ENCODE measurements at regions not wholly inside any gene's neighbourhood (a gene's known extent, or its start where the extent isn't known, plus 50 kb on each side); places are given as distances from the start of the nearest gene placed in this dataset.

GRCh38 chr20:62570897-62571668 lies 71.2 kb upstream of the SLCO4A1 start:
- Histone ChIP-seq H3K4me3 (ENCODE audit: low read length) (no peak overlapping the region), H2AFZ (ENCODE audit: low read depth, low read length) (no peak overlapping the region), H3K9me3 (ENCODE audit: insufficient read depth, low read length) (no peaks in the 10 kb centered on the region), H3K4me1 (ENCODE audit: low read length) (peaks cover 3% of the 10 kb centered on the region; the same call in 1 of the 2 replicates), H3K36me3 (replicated peaks; ENCODE audit: low read depth, low read length) (no peaks in the 10 kb centered on the region), H3K9ac (ENCODE audit: low read length) (no peak overlapping the region), H3K79me2 (ENCODE audit: low read length) (no peaks in the 10 kb centered on the region), H3K27ac (ENCODE audit: low read length) (no peak overlapping the region), H4K20me1 (ENCODE audit: insufficient read depth, low read length) (no peaks in the 10 kb centered on the region), H3K4me2 (ENCODE audit: low read length) (no peak overlapping the region), H3K27me3 (ENCODE audit: low read depth, low read length) (peaks cover 16% of the 10 kb centered on the region)
- TF ChIP-seq CTCF (IDR thresholded peaks at IDR 0.05; ENCODE audit: low read depth, low read length), result no peak
- no peak for TF ChIP-seq EZH2phosphoT487 (IDR thresholded peaks at IDR 0.05; ENCODE audit: low read depth)

- H3K79me2 ChIP-seq (ENCODE audit: low read length), result no peaks in the 10 kb centered on the region
- peaks cover 16% of the 10 kb centered on the region for H3K27me3 ChIP-seq (ENCODE audit: low read depth, low read length)
- H3K9me3 ChIP-seq (ENCODE audit: insufficient read depth, low read length), result no peaks in the 10 kb centered on the region
- no peak overlapping the region for H3K9ac ChIP-seq (ENCODE audit: low read length)
- no peaks in the 10 kb centered on the region for H4K20me1 ChIP-seq (ENCODE audit: insufficient read depth, low read length)
- H3K4me3 ChIP-seq (ENCODE audit: low read length), result no peak overlapping the region
- no peaks in the 10 kb centered on the region for H3K36me3 ChIP-seq (replicated peaks; ENCODE audit: low read depth, low read length)
- H2AFZ ChIP-seq (ENCODE audit: low read depth, low read length), result no peak overlapping the region
- no peak overlapping the region for H3K27ac ChIP-seq (ENCODE audit: low read length)
- no peak for TF ChIP-seq EZH2phosphoT487 (IDR thresholded peaks at IDR 0.05; ENCODE audit: low read depth)
- peak; percentile 10; the same call in 1 of the 2 replicates for TF ChIP-seq CTCF (IDR thresholded peaks at IDR 0.05; ENCODE audit: low read depth, low read length)
- no peak overlapping the region for H3K4me2 ChIP-seq (ENCODE audit: low read length)
- peaks cover 3% of the 10 kb centered on the region; the same call in 1 of the 2 replicates for H3K4me1 ChIP-seq (ENCODE audit: low read length)
Measured at GRCh38 chr20:62571669-62572344, 70.5 kb upstream of the SLCO4A1 start.

- Histone ChIP-seq H2AFZ (ENCODE audit: low read depth, low read length) (no peak overlapping the region), H3K27ac (ENCODE audit: low read length) (no peak overlapping the region), H3K27me3 (ENCODE audit: low read depth, low read length) (peaks cover 21% of the 10 kb centered on the region)
Measured at GRCh38 chr20:62572980-62573379, 69.3 kb upstream of the SLCO4A1 start.

GRCh38 chr20:62573817-62574216 lies 68.5 kb upstream of the SLCO4A1 start:
- H3K4me1 ChIP-seq (ENCODE audit: low read length), result peaks cover 3% of the 10 kb centered on the region; the same call in 1 of the 2 replicates
- H3K9me3 ChIP-seq (ENCODE audit: insufficient read depth, low read length), result no peaks in the 10 kb centered on the region
- H3K9ac ChIP-seq (ENCODE audit: low read length), result no peak overlapping the region
- H3K4me3 ChIP-seq (ENCODE audit: low read length), result no peak overlapping the region
- H3K4me2 ChIP-seq (ENCODE audit: low read length), result no peak overlapping the region
- no peak for TF ChIP-seq EZH2phosphoT487 (IDR thresholded peaks at IDR 0.05; ENCODE audit: low read depth)
- no peak for TF ChIP-seq CTCF (IDR thresholded peaks at IDR 0.05; ENCODE audit: low read depth, low read length)
- H3K36me3 ChIP-seq (replicated peaks; ENCODE audit: low read depth, low read length), result no peaks in the 10 kb centered on the region
- H3K79me2 ChIP-seq (ENCODE audit: low read length), result no peaks in the 10 kb centered on the region
- H2AFZ ChIP-seq (ENCODE audit: low read depth, low read length), result no peak overlapping the region
- no peaks in the 10 kb centered on the region for H4K20me1 ChIP-seq (ENCODE audit: insufficient read depth, low read length)
- no peak overlapping the region for H3K27ac ChIP-seq (ENCODE audit: low read length)
- H3K27me3 ChIP-seq (ENCODE audit: low read depth, low read length), result peaks cover 26% of the 10 kb centered on the region

More at GRCh38 chr20:62572980-62573379, 69.3 kb upstream of the SLCO4A1 start:
- Histone ChIP-seq H3K9ac (ENCODE audit: low read length) (no peak overlapping the region), H3K4me3 (ENCODE audit: low read length) (no peak overlapping the region), H4K20me1 (ENCODE audit: insufficient read depth, low read length) (no peaks in the 10 kb centered on the region), H3K79me2 (ENCODE audit: low read length) (no peaks in the 10 kb centered on the region), H3K4me2 (ENCODE audit: low read length) (no peak overlapping the region), H3K36me3 (replicated peaks; ENCODE audit: low read depth, low read length) (no peaks in the 10 kb centered on the region), H3K4me1 (ENCODE audit: low read length) (peaks cover 3% of the 10 kb centered on the region; the same call in 1 of the 2 replicates), H3K9me3 (ENCODE audit: insufficient read depth, low read length) (no peaks in the 10 kb centered on the region)
- no peak for TF ChIP-seq EZH2phosphoT487 (IDR thresholded peaks at IDR 0.05; ENCODE audit: low read depth)
